ENCODE measurements at regions not wholly inside any gene's neighbourhood (a gene's known extent, or its start where the extent isn't known, plus 50 kb on each side); places are given as distances from the start of the nearest gene placed in this dataset.
"Not testable (repeated sequence)": the region's sequence is repeated elsewhere in the genome, so short reads cannot be mapped to it uniquely, and the experiment has no call there.

DNA sequence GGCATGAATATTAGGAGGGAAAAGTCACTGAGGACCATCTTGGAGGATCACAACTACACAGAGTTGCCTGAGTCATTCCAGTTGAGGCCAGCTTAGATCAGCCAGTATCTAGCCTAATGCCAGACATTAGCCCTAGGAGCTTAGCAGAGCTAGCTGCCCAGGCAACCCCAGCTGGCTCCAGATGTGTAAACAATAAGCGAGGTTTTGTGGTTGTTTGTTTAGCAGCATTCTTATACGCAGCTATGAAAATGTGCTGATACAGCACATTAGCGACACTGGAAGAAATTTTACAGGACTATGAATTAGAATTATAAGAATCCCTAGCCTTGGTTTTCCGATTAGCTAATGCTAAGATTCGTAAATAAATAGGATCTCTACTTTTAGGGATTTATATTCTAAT is 59.3 kb downstream of the BTBD3 start:
- DNase-seq (ENCODE audit: low spot score): no peak

DNA sequence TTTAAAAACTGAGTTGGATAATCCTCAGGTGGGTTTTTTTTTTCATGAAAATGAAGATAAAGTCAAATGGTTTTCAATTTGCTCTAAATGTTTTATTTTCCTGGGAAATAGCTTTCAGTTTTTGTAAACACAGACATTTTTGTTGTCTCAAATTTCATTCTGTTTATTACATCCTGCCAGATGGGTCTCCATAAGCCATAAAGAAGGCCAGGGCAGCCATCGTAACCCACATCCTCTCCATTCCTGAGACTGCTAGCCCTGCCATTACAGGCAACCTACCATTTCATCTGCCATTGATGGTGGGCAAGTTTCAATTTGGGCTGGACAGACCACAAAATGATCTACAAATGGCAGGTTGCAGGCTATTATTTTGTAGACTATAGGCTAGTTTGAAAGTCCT is 60.8 kb downstream of the BTBD3 start:
- DNase-seq (ENCODE audit: low spot score): no peak

- DNase-seq (ENCODE audit: low spot score): no peak
These were observed 61.8 kb downstream of the BTBD3 start for GRCh38 chr20:11979306-11979990.

- DNase-seq (ENCODE audit: low spot score): no peak
These were observed 62.6 kb downstream of the BTBD3 start for GRCh38 chr20:11980263-11980662.

GRCh38 chr20:11981366-11981947 is 63.8 kb downstream of the BTBD3 start:
- no peak for DNase-seq (ENCODE audit: low spot score)

DNA sequence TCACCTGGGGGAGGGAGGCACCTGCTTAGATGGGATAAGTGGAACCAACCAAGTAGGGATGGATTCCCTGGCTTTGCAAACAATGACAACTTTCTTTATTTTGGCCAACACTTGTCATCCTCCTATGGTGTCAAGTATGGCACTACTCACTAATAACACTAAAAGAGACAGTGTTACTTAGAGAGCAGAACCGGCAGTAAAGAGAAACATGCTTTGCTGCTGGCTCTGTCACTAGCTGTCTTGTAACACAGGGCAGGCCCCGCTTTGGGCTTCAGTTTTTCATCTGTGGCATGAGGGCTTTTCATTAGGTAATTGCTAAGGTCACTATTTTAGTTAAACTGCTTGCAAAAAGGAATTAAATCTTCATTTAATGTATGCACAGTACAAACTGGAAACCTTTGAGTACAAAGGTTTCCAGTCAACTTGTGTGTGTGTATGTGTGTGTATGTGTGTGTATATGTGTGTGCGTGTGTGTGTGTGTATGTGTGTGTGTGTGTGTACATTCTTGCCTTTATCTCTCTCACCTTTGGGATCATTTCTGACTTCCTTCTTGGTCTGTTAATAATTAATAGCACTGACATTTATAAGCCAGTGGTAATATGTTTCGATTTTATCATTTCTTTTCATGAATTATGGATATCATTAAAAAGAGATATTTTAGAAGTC is 64.7 kb downstream of the BTBD3 start:
- DNase-seq (ENCODE audit: low spot score): peak; percentile 5

DNA sequence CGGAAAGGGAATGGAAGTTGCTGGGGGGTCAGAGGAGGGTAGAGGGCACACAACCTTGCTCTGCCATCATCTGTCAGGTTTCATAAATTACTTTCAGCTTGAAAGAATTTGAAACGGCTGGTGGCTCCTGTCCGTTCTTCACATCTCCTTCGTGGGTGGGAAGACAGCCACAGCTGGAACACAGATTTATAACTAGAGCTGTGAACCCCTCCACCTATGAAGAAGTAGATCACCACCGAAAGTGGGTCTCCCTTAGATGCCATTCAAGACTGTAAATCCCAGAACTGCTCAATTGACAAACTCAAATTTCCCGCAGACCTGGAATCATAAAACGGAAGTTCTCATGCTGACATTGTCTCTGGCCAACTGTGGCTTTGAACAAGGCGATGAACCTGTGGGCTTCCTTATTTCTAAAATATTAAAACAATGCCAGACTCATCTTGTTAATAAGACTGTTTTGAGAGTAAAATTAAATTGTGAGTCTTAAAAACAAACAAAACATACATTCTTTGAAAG is 65.3 kb downstream of the BTBD3 start:
- DNase-seq (ENCODE audit: low spot score): no peak

- DNase-seq (ENCODE audit: low spot score): no peak
These were observed 69.3 kb downstream of the BTBD3 start for GRCh38 chr20:11986954-11987353.

GRCh38 chr20:11987526-11987925 is 69.8 kb downstream of the BTBD3 start:
- no peak for DNase-seq (ENCODE audit: low spot score)

DNA sequence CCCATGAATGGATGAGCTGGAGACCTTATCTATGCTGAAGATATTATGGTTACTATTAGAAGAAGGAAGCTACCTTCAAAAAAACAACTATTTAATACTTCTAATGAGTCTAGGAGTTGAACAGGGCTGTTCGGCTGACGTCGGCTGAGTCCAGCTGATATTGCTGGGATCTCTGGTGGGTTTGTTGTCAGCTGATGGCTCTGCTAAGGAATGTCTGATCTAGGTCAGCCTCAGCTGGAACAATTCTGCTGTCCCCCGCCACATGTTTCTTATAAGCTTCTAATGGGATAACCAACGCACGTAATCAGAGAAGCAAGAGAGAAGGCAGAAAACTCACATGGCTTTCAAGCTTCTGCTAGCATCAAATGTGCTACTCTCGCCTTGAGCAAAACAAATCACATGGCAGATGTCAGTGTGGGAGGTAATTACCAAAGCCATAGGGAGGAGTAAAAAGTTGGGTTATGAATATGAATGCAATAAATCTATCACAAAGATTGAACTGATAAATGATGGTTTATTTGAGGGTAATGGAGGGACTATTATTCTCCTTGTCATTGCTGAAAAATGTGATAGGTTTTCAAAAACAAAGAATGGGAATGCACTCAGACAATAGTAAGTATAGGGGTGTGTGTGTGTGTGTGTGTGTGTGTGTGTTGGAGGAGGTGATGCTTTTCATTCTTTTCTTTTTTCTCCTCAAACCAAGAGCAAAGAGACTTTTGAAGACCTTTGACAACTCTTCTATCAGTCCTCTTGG is 71.5 kb downstream of the BTBD3 start:
- DNase-seq (ENCODE audit: low spot score): no peak

- no peak for DNase-seq (ENCODE audit: low spot score)
These were observed 74.7 kb downstream of the BTBD3 start for GRCh38 chr20:11992426-11992825.

DNA sequence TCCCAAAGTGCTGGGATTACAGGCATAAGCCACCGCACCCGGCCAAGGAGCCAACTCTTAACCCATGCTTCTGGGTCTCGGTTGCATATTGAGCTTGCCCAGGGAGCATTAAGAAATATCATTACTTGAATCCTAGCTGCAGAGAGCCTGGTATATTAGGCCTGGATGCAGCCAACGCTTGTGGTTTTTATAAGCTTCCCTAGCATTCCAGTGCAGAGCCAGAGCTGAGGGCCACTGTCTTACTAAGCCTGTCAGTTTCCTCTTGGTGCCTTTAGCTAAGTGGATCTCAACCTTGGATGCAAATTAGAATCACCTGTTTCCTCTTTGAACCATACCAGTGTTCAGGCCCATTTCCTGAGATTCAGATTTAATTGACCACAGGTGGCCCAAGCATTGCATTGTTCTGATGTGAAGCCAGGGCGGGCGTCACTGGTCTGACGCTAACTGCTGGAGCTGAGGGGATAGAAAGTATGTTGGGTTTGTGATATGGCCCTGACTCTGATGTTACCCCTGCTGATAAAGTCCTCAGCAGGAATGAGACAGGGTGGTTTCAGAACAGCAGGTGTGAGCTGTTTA is 76.3 kb downstream of the BTBD3 start:
- no peak for DNase-seq (ENCODE audit: low spot score)

DNA sequence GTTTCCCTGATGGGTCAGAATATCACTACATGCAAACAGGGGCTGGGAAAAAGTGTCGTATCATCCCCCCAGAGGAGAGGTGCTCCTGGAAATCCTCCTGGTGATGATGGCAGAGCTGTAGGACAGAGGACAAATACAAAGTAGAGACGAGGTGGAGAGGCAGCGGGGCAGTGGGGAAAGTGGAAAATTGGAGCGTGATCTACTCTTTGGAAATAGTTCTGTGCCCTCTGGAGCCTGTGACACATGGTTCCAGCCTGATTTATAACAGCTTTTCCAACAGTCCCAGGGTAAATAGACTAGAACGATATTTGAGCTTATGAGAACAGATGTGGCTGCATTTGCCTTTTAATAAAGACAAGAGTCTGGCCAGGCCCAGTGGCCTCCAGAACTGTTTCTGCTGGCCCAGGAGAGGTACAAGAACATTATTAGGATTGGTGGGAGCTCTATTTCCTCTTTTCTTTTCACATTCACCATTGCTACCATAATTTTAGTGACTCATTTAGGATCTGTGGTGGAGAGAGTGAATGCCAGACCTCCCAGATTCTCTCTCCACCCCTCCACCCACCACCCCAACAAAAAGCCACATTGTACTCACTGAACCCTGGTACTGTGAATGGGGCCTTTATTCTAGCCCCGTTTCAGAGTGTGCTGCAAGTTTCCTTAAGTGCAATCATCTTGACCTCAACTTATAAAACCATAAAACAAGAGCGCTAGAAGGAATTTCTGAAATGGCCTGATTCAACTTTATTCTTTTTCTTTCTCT is 78.3 kb downstream of the BTBD3 start:
- DNase-seq (ENCODE audit: low spot score): no peak

GRCh38 chr20:12004776-12005175 is 87.1 kb downstream of the BTBD3 start:
- DNase-seq (ENCODE audit: low spot score): not testable (repeated sequence)

DNA sequence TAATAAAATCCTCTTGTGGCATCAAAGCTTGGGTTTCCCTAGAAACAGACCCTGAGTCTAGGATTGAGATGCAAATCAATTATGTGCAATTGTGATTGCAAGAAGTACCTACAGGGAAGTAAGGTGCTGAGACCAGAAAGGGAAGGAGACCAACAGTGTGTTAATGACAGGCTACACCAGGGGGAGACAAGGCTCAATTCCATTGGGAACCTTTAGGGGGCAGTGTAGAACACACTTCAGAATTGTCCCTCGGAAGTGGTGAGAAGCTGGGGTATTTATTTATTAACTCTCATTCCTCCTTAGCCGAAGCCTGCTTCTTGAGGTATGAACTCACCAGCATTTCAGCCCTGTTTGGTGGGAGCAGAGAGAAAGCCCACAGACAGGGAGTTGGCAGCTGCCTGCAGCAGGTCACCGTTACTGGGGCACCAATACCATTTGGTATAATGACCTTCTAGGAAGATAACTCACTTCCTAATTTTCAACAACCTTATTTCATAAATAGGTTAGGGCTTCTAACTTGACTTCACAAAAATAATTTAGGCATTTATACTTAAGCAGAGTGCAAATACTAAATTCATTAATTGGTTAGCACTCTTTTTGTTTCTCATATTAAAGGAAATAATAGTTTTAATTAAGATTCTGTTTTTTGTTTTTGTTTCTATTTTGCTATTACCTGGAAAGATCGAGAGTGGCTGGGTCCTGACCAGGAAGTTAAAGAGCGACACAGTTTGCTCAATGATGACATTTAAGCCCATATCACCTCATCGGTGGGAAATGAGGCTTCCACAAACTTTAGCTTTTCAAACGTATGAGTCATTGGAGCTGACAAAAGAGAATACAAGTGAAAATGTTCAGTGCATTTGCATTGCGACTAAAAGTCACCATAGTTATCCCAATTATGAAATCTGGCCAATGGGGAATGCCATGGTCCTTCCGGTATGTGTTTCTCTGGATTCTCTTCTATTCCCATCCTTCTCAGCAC is 94.8 kb downstream of the BTBD3 start:
- DNase-seq (ENCODE audit: low spot score): peak; percentile 64

DNA sequence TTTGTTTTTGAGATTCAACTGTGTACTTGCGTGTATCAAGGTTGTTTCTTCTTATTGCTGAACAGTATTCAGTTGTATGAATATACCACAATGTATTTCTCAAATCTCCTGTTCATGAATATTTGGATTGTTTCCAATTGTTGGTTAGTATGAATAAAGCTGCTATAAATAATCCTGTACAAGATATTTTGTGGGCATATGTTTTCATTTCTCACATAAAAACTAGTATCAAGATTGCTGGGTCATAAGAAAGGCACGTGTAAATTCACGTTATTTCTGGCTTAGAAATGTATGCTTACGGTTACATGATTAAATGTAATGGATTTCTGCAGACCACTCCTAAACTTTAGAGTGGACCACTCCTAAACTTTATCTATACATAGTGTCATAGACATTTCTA is 96.6 kb downstream of the BTBD3 start:
- no peak for DNase-seq (ENCODE audit: low spot score)

DNA sequence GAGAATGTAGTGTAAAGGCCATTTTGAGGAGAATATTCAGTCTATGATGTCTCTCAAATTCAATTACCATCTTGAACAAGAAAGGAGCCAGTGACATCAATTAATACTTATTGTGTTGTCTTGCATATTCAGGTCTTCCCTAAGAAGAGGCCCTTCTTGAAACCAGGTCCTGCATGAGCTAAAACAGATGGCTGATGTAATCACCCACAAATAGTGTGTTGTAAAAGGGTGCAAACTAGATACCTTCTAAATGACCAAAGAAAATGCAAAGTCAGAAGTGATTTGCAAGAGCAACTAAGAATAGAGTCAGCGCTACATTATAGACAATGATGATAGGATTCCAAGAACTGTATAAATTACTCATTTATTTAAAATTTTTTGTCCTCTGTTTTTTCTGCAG is 97.0 kb downstream of the BTBD3 start:
- no peak for DNase-seq (ENCODE audit: low spot score)

DNA sequence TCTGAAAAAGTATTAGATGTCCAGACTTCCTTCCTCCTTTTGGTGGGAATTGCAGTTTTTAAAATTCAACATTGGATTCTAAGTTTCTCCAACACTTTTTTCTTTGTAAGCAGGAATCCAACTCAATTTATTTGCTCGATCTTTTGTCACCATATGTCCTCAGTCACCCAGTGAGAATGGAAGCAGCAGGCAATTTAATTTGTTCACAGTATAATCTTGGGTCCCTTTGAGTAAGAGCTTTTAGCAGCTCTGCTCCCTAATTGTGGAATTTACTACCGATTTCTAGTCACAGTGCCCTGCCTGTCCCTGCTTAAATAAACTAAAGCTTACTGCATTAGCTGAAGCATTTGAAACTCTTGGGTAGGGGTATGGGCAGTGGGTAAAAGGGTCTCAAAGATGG is 98.6 kb downstream of the BTBD3 start:
- no peak for DNase-seq (ENCODE audit: low spot score)

GRCh38 chr20:12019715-12020114 is 102.0 kb downstream of the BTBD3 start:
- no peak for DNase-seq (ENCODE audit: low spot score)

DNA sequence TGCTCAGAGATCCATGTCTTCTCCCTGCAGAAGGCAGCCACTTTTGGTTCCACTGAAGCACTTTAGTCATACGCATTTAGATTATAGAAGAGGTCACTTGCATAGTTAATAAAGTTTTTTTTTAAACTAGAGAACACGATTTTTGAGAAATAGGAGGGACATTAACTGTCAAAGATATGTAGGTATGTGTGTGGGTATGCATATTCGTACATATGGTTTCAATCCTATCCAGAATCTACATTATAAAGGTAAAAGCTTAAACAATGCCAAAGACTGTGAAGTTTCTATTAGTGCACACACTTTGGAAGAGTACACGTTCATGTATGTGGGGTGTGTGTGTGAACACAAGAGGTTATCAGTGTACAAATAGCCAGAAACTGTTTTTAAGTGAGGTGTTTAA is 103.2 kb downstream of the BTBD3 start:
- no peak for DNase-seq (ENCODE audit: low spot score)

Measured in LoVo (cell line).